NB4 (cell line): ENCODE measurements at regions not wholly inside any gene's neighbourhood (a gene's known extent, or its start where the extent isn't known, plus 50 kb on each side); places are given as distances from the start of the nearest gene placed in this dataset.
"Not testable (repeated sequence)": the region's sequence is repeated elsewhere in the genome, so short reads cannot be mapped to it uniquely, and the experiment has no call there.

Source experiments
- DNase-seq: peaks from one replicate; pipeline ENCODE4 v3.0.0; 2010; ENCODE audit warnings: low read depth
- H3K4me3 ChIP-seq: one replicate; pipeline ENCODE4 v1.5.1; 2011; ENCODE audit warnings: mild to moderate bottlenecking, low read depth, low read length, moderate library complexity
- MYC ChIP-seq: IDR thresholded peaks from 2 replicates; pipeline ENCODE4 v1.6.1; 2011; ENCODE audit warnings: low read depth, low read length
- POLR2A ChIP-seq: IDR thresholded peaks from 2 replicates; pipeline ENCODE4 v1.6.1; 2011; ENCODE audit warnings: mild to moderate bottlenecking; ENCODE audit not compliant: insufficient read length; ENCODE audit errors: extremely low read depth
- TF ChIP-seq, protein P1 (sequence below): IDR thresholded peaks from 2 replicates; pipeline ENCODE4 v1.6.1; 2011; ENCODE audit warnings: low read depth, low read length
- TF ChIP-seq, protein P2 (sequence below): IDR thresholded peaks from one replicate; pipeline ENCODE4 v1.5.1; 2012; ENCODE audit warnings: low read depth, low read length

- DNase-seq = no peak
- no peak overlapping the region for H3K4me3 ChIP-seq
- TF ChIP-seq, protein P1, sequence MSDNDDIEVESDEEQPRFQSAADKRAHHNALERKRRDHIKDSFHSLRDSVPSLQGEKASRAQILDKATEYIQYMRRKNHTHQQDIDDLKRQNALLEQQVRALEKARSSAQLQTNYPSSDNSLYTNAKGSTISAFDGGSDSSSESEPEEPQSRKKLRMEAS = no peak
- no peak for TF ChIP-seq MYC
- TF ChIP-seq POLR2A = no peak
- TF ChIP-seq, protein P2, sequence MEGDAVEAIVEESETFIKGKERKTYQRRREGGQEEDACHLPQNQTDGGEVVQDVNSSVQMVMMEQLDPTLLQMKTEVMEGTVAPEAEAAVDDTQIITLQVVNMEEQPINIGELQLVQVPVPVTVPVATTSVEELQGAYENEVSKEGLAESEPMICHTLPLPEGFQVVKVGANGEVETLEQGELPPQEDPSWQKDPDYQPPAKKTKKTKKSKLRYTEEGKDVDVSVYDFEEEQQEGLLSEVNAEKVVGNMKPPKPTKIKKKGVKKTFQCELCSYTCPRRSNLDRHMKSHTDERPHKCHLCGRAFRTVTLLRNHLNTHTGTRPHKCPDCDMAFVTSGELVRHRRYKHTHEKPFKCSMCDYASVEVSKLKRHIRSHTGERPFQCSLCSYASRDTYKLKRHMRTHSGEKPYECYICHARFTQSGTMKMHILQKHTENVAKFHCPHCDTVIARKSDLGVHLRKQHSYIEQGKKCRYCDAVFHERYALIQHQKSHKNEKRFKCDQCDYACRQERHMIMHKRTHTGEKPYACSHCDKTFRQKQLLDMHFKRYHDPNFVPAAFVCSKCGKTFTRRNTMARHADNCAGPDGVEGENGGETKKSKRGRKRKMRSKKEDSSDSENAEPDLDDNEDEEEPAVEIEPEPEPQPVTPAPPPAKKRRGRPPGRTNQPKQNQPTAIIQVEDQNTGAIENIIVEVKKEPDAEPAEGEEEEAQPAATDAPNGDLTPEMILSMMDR = no peak
Measured at GRCh38 chr2:129024796-129025195, 706.1 kb upstream of the HS6ST1 start.

GRCh38 chr2:129035992-129036391 is 717.3 kb upstream of the HS6ST1 start:
- no peak for DNase-seq
- TF ChIP-seq POLR2A (no peak), MYC (no peak)
- TF ChIP-seq, protein P2 = no peak
- TF ChIP-seq, protein P1 = no peak

GRCh38 chr2:129043677-129044076 is 725.0 kb upstream of the HS6ST1 start:
- H3K4me3 ChIP-seq, DNase-seq: not testable (repeated sequence)

More at GRCh38 chr2:129035992-129036391, 717.3 kb upstream of the HS6ST1 start:
- no peak overlapping the region for H3K4me3 ChIP-seq

DNA sequence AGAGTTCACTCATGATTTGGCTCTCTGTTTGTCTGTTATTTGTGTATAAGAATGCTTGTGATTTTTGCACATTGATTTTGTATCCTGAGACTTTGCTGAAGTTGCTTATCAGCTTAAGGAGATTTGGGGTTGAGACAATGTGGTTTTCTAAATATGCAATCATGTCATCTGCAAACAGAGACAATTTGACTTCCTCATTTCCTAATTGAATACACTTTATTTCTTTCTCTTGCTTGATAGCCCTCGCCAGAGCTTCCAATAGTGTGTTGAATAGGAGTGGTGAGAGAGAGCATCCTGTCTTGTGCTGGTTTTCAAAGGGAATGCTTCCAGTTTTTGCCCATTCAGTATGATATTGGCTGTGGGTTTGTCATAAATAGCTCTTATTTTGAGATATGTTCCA is 727.8 kb upstream of the HS6ST1 start:
- peak; percentile 17 for DNase-seq
- not testable (repeated sequence) for H3K4me3 ChIP-seq

DNA sequence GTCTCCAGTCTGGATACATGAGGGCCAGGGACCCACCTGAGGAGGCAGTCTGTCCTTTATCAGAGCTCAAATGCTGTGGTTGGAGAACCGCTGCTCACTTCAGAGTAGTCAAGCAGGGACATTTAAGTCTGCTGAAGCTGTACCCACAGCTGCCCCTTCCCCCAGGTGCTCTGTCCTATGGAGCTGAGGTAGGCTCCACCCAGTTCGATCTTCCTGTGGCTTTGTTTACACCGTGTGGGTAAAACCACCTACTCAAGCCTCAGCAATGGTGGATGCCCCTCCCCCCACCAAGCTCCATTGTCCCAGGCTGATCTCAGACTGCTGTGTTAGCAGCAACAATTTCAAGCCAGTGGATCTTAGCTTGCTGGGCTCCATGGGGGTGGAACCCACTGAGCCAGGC is 731.4 kb upstream of the HS6ST1 start:
- DNase-seq = no peak

DNA sequence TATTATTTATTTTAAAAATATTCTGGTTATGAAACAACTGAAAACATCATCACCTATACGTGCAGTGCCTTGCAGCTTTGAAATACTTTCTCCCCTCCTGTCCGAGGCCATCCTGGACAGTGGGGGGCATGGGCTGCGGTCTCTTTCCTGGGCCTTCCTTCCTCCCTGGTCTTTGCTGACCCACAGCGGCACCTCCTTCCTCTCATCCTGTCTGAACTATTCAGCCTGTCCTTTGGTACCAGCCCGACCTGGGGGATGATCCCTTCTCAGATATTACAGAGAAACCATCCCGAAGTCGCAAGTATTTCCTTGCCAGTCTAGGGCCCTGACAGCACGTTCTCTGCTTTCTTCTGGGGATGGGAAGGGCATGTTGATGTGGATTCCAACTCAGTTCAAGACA is 736.6 kb upstream of the HS6ST1 start:
- TF ChIP-seq, protein P1 = no peak
- TF ChIP-seq, protein P2 = no peak
- TF ChIP-seq MYC (no peak), POLR2A (no peak)
- no peak overlapping the region for H3K4me3 ChIP-seq
- no peak for DNase-seq

More for the DNA sequence above, 731.4 kb upstream of the HS6ST1 start:
- TF ChIP-seq, protein P1 = no peak
- TF ChIP-seq POLR2A = no peak
- no peak for TF ChIP-seq MYC
- TF ChIP-seq, protein P2 = no peak
- no peak overlapping the region for H3K4me3 ChIP-seq

DNA sequence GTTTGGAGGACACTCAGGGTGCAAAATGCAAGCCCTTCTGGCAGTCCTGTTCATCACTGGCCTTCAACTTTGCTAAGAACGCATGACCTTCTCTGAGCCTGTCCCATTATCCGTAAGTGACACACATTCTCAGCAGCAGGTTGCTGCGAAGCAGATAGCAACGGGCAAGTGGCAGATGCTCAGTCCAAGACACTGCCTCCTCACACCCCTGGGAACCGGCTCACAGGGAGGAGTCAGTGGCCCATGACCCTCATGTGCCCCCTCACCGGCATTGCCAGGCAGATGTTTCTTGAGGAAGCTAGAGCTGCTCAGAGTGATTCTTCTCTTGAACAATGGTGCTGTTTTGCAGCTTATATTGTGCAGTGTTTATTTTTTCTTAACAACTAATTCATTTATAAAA is 737.2 kb upstream of the HS6ST1 start:
- DNase-seq = no peak
- no peak for TF ChIP-seq MYC
- TF ChIP-seq, protein P1 = no peak
- TF ChIP-seq, protein P2 = no peak
- TF ChIP-seq POLR2A = no peak
- no peak overlapping the region for H3K4me3 ChIP-seq
